K562 (cell line): ENCODE measurements at regions not wholly inside any gene's neighbourhood (a gene's known extent, or its start where the extent isn't known, plus 50 kb on each side); places are given as distances from the start of the nearest gene placed in this dataset.

Source experiments
- ATF3 ChIP-seq, 2 experiments: fragments of 450-650 bp in 1 of 2; sonication (generic) in 1 of 2; formaldehyde crosslinking in 1 of 2; IDR thresholded peaks in 1 of 2; conservative IDR thresholded peaks in 1 of 2; 2 replicates each; pipeline versions ENCODE4 v1.6.1 to v1.8.1; 2016 to 2023; ENCODE audit warnings: mild to moderate bottlenecking in 2 of 2, moderate library complexity in 2 of 2, inconsistent platforms in 1 of 2, missing genetic modification reagents in 1 of 2
- CBFB ChIP-seq: sonication (generic); formaldehyde crosslinking; IDR thresholded peaks from 2 replicates; pipeline ENCODE4 v1.4.0; 2020; ENCODE audit warnings: mild to moderate bottlenecking, missing genetic modification reagents
- MAFK ChIP-seq: IDR thresholded peaks from 2 replicates; pipeline ENCODE4 v1.6.1; 2011; ENCODE audit warnings: low read length, improper control_type of control experiment
- RFX1 ChIP-seq: fragments of 450-650 bp; IDR thresholded peaks from 2 replicates; pipeline ENCODE4 v1.6.1; 2016; ENCODE audit warnings: mild to moderate bottlenecking, moderate library complexity
- ZKSCAN8 ChIP-seq: fragments of 200-800 bp; sonication (Bioruptor generic); IDR thresholded peaks from 2 replicates; pipeline ENCODE4 v1.6.1; 2016; ENCODE audit warnings: missing genetic modification characterization, missing compliant biosample characterization
- ZNF316 ChIP-seq: fragments of 450-650 bp; IDR thresholded peaks from 2 replicates; pipeline ENCODE4 v1.6.1; 2016
- ZNF318 ChIP-seq, 2 experiments: fragments of 450-650 bp; IDR thresholded peaks; 2 replicates each; pipeline ENCODE4 v1.6.1; 2016; ENCODE audit warnings: mild to moderate bottlenecking in 2 of 2, borderline replicate concordance in 1 of 2, low read depth in 1 of 2, moderate library complexity in 1 of 2

- TF ChIP-seq ATF3 (IDR thresholded peaks at IDR 0.05) (peak; percentile 96), ATF3 (CRISPR knock-in tag; conservative IDR thresholded peaks at IDR 0.05) (peak; percentile 59; the same call in 1 of the 2 replicates), RFX1 (no peak), ZNF316 (peak; percentile 99), CBFB (CRISPR knock-in tag) (no peak), ZNF318 (IDR thresholded peaks at IDR 0.05; ENCODE audit: borderline replicate concordance in 1 of 2, low read depth in 1 of 2) (no peak), ZKSCAN8 (CRISPR knock-in tag) (no peak), MAFK (peak; percentile 97)
- TF ChIP-seq, all 486 proteins: peak for 36
Measured at GRCh38 chr6:56890683-56891429, 64.1 kb upstream of the BEND6 start (continued).
